Nephron (organoid): ENCODE measurements at regions not wholly inside any gene's neighbourhood (a gene's known extent, or its start where the extent isn't known, plus 50 kb on each side); places are given as distances from the start of the nearest gene placed in this dataset.

ENCODE experiments used
- H3K27ac Mint-ChIP-seq, 3 experiments: 2 replicates each; pipeline ENCODE4 v1.8.0; 2020; ENCODE audit warnings: mixed read lengths in 3 of 3, mild to moderate bottlenecking in 2 of 3, moderate library complexity in 1 of 3
- H3K27me3 Mint-ChIP-seq: 2 replicates; pipeline ENCODE4 v1.8.0; 2021; ENCODE audit warnings: low read depth, mild to moderate bottlenecking, moderate library complexity, mixed read lengths
- H3K36me3 Mint-ChIP-seq: 2 replicates; pipeline ENCODE4 v1.8.0; 2020; ENCODE audit warnings: low read depth, mixed read lengths
- H3K4me1 Mint-ChIP-seq: 2 replicates; pipeline ENCODE4 v1.8.0; 2020; ENCODE audit warnings: mixed read lengths
- H3K4me3 Mint-ChIP-seq, 3 experiments: 2 replicates each; pipeline ENCODE4 v1.8.0; 2020; ENCODE audit warnings: mild to moderate bottlenecking in 3 of 3, mixed read lengths in 3 of 3, moderate library complexity in 2 of 3
- H3K9me3 Mint-ChIP-seq: 2 replicates; pipeline ENCODE4 v1.8.0; 2020; ENCODE audit warnings: mixed read lengths
- TF ChIP-seq, protein P1 (sequence below), 3 experiments: fragments of 200-600 bp; sonication (generic); IDR thresholded peaks; one replicate each; pipeline ENCODE4 v1.5.0; 2021; ENCODE audit warnings: antibody characterized with exemption in 3 of 3; ENCODE audit not compliant: unreplicated experiment in 3 of 3

DNA sequence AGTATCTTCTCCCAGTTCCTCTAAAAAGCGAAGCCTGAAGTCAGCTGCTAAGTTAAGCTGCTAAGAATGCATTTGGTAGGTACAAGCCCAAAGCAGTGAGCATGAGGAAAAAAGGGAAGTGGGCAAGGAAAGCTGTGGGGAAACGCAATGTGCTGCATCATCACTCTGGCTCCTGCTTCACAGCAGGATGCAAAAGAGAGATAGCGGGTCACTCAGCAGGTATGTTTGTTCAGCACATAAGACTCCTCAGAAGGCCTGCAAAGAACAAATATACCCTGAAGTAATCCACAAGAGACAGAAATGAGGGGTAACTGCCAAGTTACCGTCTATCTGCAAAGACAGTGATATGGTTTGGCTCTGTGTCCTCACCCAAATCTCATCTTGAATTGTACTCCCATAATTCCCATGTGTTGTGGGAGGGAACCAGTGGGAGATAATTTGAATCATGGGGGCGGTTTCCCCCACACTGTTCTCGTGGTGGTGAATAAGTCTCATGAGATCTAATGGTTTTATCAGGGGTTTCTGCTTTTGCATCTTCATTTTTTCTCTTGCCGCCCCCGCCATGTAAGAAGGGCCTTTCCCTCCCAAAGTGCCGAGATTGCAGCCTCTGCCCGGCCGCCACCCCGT is 127.4 kb upstream of the EGLN3 start:
- peaks cover 30% of the 10 kb centered on the region for H3K4me1 Mint-ChIP-seq
- H3K9me3 Mint-ChIP-seq: peaks cover 2% of the 10 kb centered on the region
- H3K27me3 Mint-ChIP-seq: peaks cover 15% of the 10 kb centered on the region
- no peak overlapping the region for H3K4me3 Mint-ChIP-seq
- TF ChIP-seq, protein P1, sequence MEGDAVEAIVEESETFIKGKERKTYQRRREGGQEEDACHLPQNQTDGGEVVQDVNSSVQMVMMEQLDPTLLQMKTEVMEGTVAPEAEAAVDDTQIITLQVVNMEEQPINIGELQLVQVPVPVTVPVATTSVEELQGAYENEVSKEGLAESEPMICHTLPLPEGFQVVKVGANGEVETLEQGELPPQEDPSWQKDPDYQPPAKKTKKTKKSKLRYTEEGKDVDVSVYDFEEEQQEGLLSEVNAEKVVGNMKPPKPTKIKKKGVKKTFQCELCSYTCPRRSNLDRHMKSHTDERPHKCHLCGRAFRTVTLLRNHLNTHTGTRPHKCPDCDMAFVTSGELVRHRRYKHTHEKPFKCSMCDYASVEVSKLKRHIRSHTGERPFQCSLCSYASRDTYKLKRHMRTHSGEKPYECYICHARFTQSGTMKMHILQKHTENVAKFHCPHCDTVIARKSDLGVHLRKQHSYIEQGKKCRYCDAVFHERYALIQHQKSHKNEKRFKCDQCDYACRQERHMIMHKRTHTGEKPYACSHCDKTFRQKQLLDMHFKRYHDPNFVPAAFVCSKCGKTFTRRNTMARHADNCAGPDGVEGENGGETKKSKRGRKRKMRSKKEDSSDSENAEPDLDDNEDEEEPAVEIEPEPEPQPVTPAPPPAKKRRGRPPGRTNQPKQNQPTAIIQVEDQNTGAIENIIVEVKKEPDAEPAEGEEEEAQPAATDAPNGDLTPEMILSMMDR (IDR thresholded peaks at IDR 0.05; ENCODE audit: unreplicated experiment in 3 of 3): no peak
- H3K36me3 Mint-ChIP-seq: no peaks in the 10 kb centered on the region
- no peak overlapping the region for H3K27ac Mint-ChIP-seq

DNA sequence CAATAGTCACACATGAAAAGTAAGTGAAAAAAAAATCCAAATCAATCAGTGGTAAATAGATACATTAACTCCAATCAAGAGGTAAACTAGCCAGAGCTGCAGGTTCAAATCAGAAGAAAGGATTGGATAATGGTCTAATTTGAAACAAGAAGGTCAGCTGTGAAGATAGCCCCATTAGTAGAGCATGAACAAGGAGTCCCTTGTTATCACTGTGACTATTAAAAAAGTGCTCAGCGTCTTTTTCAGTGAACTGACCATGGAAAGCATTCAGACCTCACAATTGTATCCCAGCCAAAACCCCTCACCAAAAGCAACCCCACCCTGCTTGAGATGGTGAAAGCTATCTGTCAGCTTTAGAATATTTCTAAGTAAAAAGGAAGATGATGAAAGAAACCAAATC is 125.0 kb upstream of the EGLN3 start:
- no peak overlapping the region for H3K4me3 Mint-ChIP-seq
- peaks cover 5% of the 10 kb centered on the region for H3K9me3 Mint-ChIP-seq
- TF ChIP-seq, protein P1 (IDR thresholded peaks at IDR 0.05; ENCODE audit: unreplicated experiment in 3 of 3): no peak
- H3K27me3 Mint-ChIP-seq: peaks cover 10% of the 10 kb centered on the region
- peaks cover 9% of the 10 kb centered on the region for H3K36me3 Mint-ChIP-seq
- H3K4me1 Mint-ChIP-seq: peaks cover 12% of the 10 kb centered on the region
- H3K27ac Mint-ChIP-seq: no peak overlapping the region

DNA sequence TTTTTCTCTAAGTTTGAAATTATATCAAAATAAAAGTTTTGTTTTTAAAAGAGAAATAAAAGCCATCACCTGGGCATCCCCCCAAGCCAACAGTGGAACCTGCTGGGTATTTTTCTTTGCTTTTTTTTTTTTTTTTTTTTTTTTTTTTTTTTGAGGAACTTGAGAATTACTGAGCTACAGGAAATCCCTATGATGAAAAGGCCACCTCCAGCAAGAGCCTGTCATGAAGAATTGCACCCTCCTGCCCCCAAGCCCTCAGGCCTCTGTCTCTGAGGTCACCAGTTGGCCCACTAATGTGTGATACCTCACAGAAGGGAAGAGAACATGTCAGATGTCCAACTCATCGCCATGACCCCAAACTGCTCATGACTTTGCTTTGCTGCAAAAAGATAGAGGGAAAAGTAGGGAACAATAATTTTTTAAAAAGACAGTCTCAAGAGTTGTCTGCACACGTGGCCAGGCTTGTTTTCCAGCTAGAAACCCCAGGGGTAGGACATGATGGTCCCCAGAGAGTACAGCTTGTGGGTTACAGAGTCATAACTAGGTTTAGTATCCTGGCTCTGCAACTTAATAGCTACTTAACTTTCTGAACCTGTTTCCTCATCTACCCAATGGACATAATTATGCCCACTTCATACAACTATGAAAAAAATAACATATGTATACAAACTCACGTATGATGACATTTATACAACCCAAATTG is 124.3 kb upstream of the EGLN3 start:
- Mint-ChIP-seq H3K27me3 (peaks cover 6% of the 10 kb centered on the region), H3K4me1 (peaks cover 5% of the 10 kb centered on the region), H3K4me3 (no peak overlapping the region), H3K27ac (no peak overlapping the region), H3K36me3 (peaks cover 9% of the 10 kb centered on the region), H3K9me3 (peaks cover 5% of the 10 kb centered on the region)
- TF ChIP-seq, protein P1 (IDR thresholded peaks at IDR 0.05; ENCODE audit: unreplicated experiment in 3 of 3): no peak

DNA sequence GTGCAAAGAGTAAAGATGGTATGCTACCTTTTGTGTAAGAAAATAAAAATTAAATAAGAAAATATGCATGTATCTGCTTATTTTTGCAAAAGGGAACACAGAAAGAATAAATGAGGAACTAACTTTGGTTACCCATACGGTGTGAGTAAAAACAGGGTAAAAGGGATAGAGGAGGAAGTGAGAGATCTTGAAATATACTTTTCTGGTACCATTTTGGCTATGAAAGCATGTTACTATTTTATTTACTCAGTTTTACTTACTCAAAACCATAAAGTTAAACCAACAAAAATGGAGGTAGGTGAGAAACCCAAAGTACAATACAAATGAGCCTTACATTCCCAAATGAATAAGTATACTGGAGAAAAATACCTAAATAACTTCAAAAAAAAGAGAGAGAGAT is 122.0 kb upstream of the EGLN3 start:
- Mint-ChIP-seq H3K4me1 (peaks cover 2% of the 10 kb centered on the region), H3K27ac (no peak overlapping the region), H3K27me3 (peaks cover 2% of the 10 kb centered on the region), H3K9me3 (peaks cover 5% of the 10 kb centered on the region), H3K36me3 (peaks cover 9% of the 10 kb centered on the region), H3K4me3 (no peak overlapping the region)
- TF ChIP-seq, protein P1 (IDR thresholded peaks at IDR 0.05; ENCODE audit: unreplicated experiment in 3 of 3): no peak

DNA sequence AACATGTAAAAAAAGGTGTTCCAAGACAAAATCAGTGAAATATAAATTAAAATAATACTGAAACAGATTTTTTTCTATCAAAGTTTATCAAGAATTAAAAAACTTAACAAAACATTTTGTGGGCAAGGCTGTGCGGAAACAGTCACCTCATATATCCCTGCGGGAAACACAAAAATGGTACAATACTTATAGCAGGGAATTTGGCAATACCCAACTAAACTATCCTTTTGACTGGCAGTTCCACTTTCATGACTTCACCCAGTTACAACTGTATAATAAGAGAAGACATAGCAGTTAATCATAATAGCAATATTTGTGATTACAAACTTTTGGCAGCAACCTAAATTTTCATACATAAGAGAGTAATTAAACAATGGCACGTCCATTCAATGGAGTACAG is 121.5 kb upstream of the EGLN3 start:
- peaks cover 5% of the 10 kb centered on the region for H3K9me3 Mint-ChIP-seq
- H3K4me3 Mint-ChIP-seq: no peak overlapping the region
- H3K4me1 Mint-ChIP-seq: no peaks in the 10 kb centered on the region
- H3K27me3 Mint-ChIP-seq: no peaks in the 10 kb centered on the region
- peaks cover 9% of the 10 kb centered on the region for H3K36me3 Mint-ChIP-seq
- TF ChIP-seq, protein P1 (IDR thresholded peaks at IDR 0.05; ENCODE audit: unreplicated experiment in 3 of 3): no peak
- no peak overlapping the region for H3K27ac Mint-ChIP-seq
